Activated CD4-positive, alpha-beta T cell treated with anti-CD3 and anti-CD28 coated beads for 48 hours (primary cell): ENCODE measurements at regions not wholly inside any gene's neighbourhood (a gene's known extent, or its start where the extent isn't known, plus 50 kb on each side); places are given as distances from the start of the nearest gene placed in this dataset.

Experiments
- DNase-seq: peaks from one replicate; pipeline ENCODE4 v3.0.0-alpha.2; 2020

DNA sequence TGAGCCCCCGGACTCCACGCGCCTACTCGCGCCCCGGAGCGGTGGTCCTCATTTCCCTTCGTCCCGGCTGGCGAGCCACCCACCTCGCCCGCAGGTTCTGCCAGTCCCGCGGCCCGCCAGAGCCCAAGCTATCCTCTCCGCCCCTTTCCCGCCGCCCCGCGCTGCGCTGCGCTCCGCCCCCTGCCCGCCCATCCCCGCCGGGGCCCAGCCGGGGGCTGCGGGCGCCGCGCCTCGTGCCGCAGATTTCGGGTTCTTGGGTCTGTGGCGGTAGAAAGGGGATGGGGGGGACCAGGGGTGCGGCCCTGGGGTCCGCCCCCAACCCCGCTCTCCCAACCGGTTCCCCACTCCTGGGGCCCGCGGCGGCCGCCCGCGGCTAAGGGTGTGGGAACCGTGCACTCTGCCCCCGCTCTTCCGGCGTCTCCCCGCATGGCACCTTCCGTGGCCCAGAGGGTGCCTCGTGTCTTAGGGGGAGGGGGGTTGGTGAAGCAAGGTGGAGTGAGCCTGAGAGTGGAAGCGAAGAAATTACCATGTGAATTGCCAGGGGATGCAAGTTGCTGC, 650.8 kb upstream of the DIPK2B start:
- peak; percentile 74 for DNase-seq

DNA sequence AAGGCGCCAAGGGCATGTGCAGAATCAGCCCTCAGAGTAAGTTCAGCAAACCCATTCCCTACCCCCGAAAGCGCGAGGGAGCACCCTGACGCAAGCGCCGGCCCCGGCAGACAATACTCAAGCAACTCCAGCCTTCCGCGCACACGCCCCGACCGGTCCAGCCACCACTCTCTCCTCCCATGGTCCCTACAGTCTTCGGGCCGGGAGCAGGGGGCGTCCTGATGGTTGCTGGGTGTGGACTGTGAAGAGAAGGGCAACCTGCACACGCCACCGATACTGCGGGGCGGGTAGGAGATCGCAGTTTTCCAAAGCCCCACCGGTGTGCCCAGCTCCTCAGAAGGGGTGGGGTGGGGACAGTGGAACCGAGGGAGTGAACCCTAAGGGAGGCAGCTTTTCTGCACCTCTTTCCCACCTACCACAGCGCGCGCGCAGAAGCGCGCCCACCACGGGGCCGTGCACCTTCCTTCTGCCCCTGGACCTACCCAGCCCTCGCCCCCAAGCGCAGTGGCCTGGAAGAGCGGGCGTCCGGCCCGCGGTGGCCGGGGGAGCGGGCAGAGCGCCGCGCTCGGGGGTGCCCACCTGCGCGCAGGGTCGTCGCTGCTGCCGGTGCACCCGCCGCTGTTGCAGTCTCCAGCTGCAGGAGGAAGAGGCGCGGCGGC, 650.2 kb upstream of the DIPK2B start:
- peak; percentile 55 for DNase-seq

DNA sequence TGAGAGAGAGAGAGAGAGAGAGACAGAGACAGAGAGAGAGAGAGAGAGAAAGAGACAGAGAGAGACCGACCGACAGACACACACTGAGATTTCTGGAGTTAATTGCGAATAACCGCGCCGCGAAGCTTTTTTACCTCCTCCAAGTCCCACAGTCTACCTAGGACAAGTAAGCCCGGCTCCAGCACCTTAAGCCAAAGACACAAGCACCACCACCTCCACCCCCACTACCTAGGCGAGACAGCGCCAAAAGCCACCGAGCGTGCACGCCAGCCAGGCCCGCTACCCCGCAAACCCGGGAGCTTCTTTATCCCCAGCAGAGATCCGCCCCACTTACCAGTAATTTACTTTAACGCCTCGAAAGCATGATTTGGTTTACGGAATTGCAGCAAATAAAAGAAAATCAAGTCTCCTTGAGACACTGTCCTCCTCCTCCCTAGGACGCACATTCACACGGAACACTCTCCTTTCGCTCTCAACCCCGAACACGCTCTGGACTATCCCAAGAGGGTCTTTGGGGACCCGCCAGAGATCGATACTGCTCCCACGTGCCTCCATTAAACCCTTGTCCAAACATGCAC, 649.6 kb upstream of the DIPK2B start:
- DNase-seq = peak; percentile 46

DNA sequence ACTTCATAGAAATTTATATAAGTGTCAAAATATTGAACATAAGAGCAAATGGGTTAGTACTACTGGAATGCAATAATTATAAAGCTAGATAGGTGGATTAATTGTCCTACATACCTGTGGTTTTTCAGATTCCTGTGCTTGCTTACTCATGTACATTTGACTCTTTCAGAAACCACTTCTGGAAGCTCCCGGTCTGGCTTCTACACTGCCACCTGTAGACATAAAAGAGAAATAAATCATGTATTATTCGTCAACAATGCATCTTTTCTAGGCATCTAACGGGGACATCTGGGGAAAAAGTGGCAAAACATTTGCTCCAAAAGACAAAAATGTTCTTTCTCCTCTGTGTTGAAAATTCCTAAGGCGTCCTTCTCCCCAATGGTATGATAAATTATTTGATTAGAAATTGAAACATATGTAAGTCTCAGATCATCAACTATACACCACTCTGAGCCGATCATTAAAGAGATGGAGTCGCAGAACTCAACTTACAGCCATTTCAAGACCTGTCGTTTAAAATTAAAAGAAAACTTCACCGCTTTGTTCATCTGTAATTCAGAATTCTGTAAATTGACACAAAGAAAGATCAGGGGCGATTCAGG, 648.7 kb upstream of the DIPK2B start:
- DNase-seq = peak; percentile 32

DNA sequence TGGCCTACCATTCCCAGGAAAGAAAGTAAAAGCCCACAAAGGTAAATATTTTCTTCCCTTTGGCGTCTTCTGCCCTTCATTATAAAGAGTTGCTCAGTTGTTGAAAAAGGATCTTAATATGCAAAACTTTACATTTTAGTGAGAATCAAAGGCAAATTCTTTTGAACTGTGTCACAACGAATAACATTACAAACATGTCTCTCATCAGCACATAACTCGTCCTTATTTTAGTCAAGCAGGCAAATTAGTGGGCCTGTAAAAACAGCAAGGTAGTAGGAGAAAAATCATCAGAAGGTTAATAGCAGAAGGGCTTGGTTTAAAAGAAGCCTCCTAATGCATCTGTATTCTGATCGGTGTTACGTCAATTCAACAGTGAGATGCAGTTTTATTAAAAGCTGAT, 647.3 kb upstream of the DIPK2B start:
- no peak for DNase-seq

DNA sequence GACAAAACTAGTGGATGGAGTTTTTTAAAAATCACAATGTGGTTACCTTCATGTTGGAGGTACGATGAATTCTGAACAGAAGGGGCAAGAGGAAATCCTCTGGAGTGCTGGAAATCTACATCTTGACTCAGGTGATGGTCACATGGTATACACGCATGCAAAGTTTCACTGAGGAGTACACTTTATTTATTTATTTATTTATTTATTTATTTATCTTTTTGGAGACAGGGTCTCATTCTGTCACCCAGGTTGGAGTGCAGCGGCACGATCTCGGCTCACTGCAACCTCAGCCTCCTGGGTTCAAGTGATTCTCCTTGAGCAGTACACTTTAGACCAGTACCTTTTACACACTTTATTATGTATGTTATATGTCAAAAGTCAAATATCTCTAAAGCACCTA, 645.7 kb upstream of the DIPK2B start:
- no peak for DNase-seq

DNA sequence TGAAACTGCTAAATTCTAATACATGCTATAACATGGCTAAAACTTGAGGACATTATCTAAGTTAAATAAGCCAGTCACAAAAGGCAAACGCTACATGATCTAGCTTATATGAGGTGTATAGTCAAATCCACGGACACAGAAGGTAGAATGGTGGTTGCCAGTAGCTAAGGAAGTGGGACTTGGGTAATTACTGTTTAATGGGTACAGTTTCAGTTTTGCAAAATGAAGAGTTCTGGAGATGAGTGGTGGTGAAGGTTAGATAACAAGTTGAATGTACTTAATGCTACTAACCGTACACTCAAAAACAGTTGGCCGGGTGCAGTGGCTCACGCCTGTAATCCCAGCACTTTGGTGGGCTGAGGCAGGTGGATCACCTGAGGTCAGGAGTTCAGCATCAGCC, 644.5 kb upstream of the DIPK2B start:
- no peak for DNase-seq

DNA sequence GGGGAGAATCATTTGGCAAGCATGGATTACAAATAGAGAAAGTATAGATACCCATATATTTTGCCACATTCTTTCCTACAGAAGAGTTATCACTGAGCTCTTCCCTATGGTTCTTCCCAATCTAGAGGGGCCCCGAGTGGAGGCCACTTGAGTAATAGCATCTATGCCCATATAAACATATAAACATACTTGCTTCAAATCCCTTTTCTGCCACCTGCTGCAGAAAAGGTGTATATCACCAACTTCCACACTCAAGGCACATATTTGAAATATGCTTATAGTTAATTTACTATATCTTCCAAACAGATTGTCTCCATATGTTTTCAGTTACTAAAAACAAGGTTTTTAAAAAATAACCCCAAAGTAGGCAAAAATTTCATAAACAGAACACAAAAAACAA, 642.8 kb upstream of the DIPK2B start:
- no peak for DNase-seq

DNA sequence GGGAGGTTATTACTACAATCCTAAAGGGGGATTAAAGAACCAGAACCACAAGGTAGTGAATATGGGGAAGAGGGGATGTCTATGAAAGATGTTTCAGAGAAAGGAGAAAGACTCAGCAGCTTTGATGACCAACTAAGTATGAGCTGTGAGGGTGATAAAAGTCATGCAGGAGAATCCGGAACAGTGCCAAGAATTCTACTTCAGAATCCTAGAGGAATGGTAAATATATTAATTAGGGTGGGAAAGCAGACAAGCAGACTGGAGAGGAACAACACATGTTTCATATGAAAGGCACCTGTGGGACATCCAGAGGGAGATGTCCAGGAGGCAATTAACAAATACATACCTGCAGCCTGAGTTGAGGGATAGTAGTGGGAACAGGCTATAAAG, 642.2 kb upstream of the DIPK2B start:
- no peak for DNase-seq

DNA sequence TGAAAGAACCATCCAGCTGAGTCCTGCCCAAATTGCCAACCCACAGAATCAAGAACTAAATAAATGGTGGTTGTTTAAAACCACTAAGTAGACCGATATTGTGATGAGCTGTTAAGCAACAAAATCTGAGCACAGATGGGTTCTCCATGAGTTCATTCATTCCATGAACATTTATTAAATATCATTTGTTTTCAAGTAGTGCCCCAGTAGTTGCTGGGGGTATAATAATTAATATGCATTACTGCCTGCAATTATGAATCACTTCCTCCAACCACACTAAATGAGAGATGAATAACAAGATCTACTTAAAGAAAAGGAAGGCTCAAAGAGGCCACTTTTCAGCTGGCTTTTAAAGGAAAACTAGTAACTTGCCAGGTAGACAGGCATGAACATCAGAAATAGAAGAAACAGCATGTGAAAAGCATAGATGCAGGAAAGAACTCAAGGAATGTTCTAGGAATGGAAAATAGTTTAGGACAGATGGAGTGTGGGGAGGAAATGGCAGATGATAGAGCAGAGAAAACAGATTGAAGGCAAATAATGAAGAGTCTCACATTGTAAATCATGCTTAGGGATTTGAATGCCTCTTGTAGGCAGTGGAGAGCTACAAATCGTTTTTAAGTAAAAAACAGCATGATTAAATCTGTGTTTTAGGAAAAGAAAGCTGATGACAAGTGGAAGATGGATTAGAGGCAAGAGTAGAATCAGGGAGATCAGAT, 641.7 kb upstream of the DIPK2B start:
- no peak for DNase-seq

DNA sequence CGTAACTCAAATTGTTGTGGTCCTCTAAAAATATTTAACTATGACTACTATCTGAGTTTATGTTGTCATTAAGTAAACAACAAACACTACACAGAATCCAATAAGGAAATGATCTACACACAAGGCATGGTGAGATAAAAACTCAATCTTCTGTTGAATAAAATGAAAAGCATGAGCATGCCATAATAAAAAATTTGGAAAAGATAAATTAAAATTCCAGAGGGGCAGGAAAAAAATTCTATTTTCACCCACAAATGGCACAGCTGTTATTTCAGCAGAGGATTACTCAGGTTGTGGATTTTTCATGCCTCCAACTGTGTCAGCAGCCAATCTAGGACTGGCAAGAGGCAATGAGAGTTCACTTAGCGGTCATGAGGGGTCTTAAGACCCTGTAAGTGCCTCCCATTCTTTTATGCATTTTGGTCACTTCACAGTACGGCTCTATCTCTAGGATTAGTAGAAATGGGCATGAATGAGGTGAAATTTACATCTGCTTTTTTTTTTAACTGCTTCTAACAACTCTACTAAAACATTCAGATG, 639.8 kb upstream of the DIPK2B start:
- no peak for DNase-seq

DNA sequence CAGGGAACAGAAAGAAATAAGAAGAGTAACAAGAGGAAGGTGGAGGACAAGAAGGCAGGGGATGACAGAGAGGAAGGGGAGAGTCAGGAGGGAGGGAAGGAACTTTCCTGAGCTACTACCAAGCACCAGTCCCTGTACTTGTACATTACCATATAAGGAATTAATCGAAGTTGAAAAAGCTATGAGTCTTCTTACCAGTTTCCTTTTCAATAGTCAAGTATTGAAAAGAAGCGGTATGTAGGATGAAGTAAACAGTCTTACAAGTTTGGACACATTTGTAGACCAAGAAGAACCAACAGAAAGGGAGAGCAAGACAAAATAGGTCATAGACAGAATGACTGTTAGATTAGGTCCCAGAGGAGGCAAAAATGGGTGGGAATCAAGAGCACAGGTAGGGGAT, 629.7 kb upstream of the DIPK2B start:
- DNase-seq = no peak

DNA sequence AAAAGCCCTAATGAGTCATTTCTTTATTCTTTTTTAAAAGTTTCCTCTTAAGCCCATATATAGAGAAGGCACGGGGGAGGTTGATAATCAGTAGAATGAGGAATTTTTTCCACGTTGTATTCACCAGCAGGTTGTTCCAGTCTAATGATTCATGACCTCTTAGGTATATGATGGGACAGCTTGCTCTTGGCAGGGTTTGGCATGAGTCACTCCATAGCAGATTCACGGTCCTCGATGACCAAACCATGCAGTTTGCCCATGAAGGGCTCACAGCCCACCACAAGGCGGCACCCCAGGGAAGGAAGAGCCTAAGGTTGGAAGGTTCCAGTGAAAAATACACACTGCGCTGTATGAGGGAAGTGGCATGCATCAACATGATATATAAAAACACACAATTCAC, 623.8 kb upstream of the DIPK2B start:
- peak; percentile 77 for DNase-seq

DNA sequence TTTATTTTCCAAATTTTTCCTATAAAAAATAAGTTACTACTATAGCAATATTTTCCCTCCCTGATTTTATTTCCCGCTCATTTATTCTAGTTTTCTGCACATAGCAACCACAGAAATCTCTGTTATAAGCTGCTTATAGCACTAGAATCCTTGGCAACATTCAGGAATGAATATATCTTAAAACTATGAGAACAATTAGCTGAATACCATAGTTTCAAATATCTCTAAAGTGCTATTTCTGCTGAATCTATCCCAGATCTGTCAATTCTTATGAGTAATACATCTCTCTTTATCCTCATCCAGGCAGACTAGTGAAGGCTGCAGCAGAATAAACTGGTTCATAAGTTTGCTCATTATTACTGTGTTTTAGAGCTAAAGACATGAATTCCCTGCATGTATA, 622.9 kb upstream of the DIPK2B start:
- DNase-seq = no peak

DNA sequence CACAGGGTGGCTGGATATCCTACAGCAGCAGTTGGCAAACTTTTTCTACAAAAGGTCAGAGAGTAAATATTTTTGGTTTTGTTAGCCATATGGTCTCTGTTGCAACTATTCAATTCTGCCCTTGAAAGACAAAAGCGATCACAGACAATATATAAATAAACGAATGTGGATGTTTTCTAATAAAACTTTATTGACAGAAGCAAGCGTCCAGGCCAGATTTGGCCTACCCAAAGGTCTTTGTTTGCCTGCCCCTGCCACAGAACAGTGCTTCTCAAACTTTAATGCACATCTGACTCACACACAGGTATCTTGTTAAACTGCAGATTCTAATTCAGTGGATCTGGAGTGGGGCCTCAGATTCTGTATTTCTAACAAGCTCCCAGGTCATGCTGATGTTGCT, 621.4 kb upstream of the DIPK2B start:
- no peak for DNase-seq

DNA sequence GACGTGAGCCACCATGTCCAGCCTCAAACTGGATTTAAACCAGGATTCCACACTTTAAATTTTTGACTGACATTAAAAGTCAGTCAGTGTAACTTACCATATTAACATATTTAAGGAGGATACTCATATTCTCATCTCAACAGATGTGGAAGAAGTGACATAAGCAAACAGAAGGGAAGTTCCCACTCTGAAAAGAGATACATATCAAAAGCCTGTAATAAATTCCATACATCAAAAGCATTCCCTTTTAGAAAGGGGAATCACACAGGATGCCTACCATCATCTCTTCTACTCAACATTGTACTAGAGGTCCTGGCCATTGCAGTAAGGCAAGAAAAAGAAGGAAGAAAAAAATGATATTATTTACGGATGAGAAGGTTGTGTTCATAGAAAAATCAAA, 618.2 kb upstream of the DIPK2B start:
- DNase-seq = no peak

DNA sequence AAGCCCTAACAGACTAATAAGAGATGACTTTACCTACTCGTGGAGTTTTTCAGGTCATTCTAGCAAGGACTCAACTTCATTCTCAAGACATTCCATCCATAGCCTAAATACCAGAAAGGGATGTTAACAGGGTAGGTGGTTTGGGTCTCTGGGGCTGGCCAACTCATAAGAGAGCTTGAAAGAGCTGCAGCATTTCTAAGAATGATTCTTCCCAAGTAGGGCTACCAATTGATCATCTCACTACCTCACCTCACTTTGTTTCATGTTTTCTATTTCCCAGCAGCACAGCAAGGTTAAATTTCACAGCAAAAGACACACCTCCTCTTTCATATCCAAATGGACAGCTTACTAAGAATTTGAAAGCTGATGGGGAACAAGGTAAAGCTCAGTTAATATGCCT, 614.8 kb upstream of the DIPK2B start:
- DNase-seq = no peak

DNA sequence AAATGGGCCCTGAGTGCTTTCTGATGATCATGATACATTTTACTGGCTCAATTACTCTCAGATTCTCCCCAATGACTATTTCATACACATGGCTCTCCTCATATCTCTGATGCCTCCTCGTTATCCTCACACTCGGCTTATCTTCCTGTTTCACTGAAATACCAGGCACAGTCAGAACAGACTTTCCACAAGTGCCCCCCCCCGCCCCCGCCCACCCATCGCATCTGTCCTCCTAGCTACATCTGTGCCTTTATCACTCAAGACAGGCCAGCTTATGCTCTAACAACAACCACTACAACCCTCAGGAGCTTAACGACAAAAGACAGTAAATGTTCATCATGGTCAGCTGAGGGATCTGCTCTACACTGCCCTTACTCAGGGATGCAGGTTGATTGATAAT, 610.6 kb upstream of the DIPK2B start:
- DNase-seq = no peak

DNA sequence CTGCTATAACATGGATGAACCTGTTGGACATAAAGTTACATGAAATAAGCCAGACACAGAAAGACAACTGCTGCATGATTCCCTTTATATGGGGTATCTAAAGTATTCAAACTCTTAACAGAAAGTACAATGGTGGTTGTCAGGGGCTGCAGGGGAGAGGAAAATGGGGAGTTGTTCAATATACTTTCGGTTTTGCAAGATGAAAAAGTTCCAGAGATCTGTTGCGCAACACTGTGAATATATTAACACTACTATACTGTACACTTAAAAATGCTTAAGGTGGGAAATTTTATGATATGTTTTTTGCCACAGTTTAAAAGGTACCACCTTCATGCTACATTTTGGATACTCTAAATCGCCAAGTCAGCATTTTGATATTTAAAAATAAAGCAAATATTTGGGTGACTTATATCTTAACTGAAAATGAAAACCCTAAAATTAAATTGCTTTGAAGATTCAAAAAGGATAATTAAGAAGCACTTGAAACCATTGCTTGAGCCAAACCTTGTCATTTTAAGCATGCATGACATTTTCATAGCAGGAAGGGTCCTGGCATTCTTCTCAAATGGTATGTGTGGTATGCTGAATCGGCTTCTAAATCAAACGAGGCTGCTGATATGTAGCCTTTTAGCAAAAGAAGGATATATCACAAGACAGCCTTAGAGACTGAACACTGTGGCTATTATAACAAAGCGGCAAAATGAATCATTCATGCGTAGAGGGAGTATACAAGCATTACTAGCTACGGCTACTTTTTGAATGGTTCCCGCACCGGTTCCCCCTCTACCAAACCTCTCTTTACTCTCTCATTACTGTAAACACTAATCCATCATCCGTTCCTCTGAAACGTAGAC, 607.1 kb upstream of the DIPK2B start:
- no peak for DNase-seq

DNA sequence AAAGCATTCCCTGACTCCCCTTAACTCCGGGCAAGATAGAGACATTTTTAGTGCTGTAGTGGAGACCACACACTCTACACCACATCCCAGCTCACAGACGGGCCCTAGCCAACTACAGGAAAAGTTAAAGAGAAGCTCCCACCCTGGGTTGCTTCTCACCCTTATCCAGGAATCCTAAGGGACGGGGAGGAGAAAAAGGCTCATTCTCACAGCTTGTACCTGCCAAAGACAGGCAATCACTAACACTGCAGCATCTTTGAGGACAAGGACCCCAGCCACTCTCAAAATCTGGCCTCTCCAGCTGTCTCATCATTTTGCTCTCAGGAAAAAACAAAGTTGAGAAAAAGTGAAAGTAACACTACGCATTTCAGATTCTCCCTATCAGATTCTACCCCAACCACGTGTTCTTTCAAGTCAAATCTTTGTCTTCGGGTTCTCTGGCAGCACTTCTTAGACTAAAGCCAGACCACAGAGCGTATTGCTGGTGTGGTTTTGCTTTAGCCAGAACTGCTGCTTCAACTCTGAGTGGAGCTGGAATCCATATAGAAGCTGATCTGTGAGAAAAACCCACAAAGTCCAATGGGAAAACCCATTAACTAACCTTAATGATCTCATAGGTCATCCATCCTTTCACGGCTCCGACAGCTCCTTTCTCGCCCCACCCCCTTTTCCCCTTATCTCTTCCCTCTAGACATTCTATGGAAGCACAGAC, 605.9 kb upstream of the DIPK2B start:
- peak; percentile 53 for DNase-seq

DNA sequence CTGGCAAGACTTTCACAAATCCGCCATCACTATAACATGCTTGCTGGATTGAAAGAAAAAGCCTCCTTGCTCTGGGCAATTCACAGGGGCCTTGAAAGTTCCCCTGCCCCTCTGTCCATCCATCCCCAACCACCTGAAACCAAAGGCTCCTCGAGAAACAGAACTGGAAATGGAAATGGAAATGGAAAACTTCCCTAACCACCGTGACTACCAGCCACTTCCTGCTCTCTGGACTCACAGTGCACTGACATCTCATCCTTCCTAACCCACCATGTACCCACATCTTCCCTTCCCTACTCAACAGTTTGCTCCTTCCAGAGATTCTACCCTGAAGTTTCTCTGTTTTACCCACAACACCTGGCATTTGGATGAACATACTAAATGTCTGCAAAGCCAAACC, 603.6 kb upstream of the DIPK2B start:
- no peak for DNase-seq

DNA sequence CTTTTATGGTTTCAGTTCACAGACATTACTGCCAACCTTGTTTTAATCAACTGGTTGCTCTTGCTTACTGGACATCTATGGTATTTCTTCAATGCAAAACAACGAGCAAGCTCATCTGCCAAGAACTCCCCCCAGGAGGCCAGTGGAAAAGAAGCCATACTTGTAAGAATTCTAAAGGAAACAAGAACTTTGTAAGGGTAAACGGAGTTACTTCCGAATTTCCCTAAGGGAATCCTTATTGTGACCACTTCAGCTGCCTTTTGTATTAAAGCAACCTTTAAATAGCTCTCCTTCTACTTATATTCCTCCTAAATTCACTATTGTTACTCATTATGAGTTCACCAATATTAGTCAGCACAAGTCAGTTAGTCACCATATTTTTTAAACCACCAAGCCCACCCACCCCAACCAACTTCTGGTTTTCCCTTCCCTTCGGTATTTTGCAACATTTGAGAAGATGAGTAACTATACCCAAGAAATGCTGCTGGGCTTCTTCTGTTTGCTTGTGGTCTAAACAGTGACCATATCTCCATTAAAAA, 602.8 kb upstream of the DIPK2B start:
- DNase-seq = peak; percentile 59
